GM19239 (cell line): ENCODE measurements at regions not wholly inside any gene's neighbourhood (a gene's known extent, or its start where the extent isn't known, plus 50 kb on each side); places are given as distances from the start of the nearest gene placed in this dataset.

Experiments used
- DNase-seq: peaks from one replicate; pipeline ENCODE4 v3.0.0; 2011; ENCODE audit warnings: low spot score; ENCODE audit not compliant: insufficient read length
- FAIRE-seq: peaks from 2 replicates; lab custom pipeline; 2011; peaks lifted over from hg19 to GRCh38; lab: Jason Lieb, UNC

- FAIRE-seq (no peak), DNase-seq (no peak)
These were observed 239.9 kb downstream of the SPTSSA start for GRCh38 chr14:34222122-34222521.

GRCh38 chr14:34220921-34221320 lies 241.1 kb downstream of the SPTSSA start:
- peak; percentile 23 for DNase-seq
- peak; percentile 81 for FAIRE-seq

- no peak for FAIRE-seq
- no peak for DNase-seq
These were observed 241.7 kb downstream of the SPTSSA start for GRCh38 chr14:34220378-34220706.

GRCh38 chr14:34219661-34220377 lies 242.2 kb downstream of the SPTSSA start:
- FAIRE-seq = no peak
- DNase-seq = no peak

GRCh38 chr14:34218881-34219280 lies 243.2 kb downstream of the SPTSSA start:
- no peak for DNase-seq
- no peak for FAIRE-seq

- FAIRE-seq (no peak), DNase-seq (no peak)
These were observed 247.1 kb downstream of the SPTSSA start for GRCh38 chr14:34214961-34215360.

- FAIRE-seq = no peak
- DNase-seq = no peak
These were observed 248.7 kb downstream of the SPTSSA start for GRCh38 chr14:34213332-34213731.

- DNase-seq = no peak
- FAIRE-seq = peak; percentile 23
These were observed 249.7 kb downstream of the SPTSSA start for GRCh38 chr14:34212172-34212929.

GRCh38 chr14:34211732-34212131 lies 250.3 kb downstream of the SPTSSA start:
- FAIRE-seq = peak; percentile 78
- DNase-seq = peak; percentile 38

- FAIRE-seq = no peak
These were observed 253.5 kb downstream of the SPTSSA start for GRCh38 chr14:34208532-34208931.

GRCh38 chr14:34205799-34206198 lies 254.9 kb upstream of the EGLN3 start:
- DNase-seq (no peak), FAIRE-seq (no peak)

More at GRCh38 chr14:34208532-34208931, 253.5 kb downstream of the SPTSSA start:
- no peak for DNase-seq

- no peak for FAIRE-seq
- no peak for DNase-seq
These were observed 253.9 kb upstream of the EGLN3 start for GRCh38 chr14:34204774-34205173.

- no peak for DNase-seq
- no peak for FAIRE-seq
These were observed 252.4 kb upstream of the EGLN3 start for GRCh38 chr14:34203251-34203722.

- no peak for DNase-seq
- no peak for FAIRE-seq
These were observed 251.2 kb upstream of the EGLN3 start for GRCh38 chr14:34201909-34202637.

GRCh38 chr14:34199585-34199984 lies 248.7 kb upstream of the EGLN3 start:
- no peak for FAIRE-seq
- DNase-seq = no peak

- FAIRE-seq (no peak), DNase-seq (no peak)
These were observed 247.2 kb upstream of the EGLN3 start for GRCh38 chr14:34198096-34198495.

GRCh38 chr14:34195964-34196363 lies 245.1 kb upstream of the EGLN3 start:
- DNase-seq = no peak
- FAIRE-seq = no peak

GRCh38 chr14:34190717-34191116 lies 239.8 kb upstream of the EGLN3 start:
- DNase-seq (no peak), FAIRE-seq (no peak)

- DNase-seq = no peak
- FAIRE-seq = no peak
These were observed 239.0 kb upstream of the EGLN3 start for GRCh38 chr14:34189866-34190265.

GRCh38 chr14:34187519-34188044 lies 236.7 kb upstream of the EGLN3 start:
- no peak for FAIRE-seq
- no peak for DNase-seq

- FAIRE-seq (no peak), DNase-seq (no peak)
These were observed 236.2 kb upstream of the EGLN3 start for GRCh38 chr14:34187061-34187460.
